LNCAP (cell line): ENCODE measurements at regions not wholly inside any gene's neighbourhood (a gene's known extent, or its start where the extent isn't known, plus 50 kb on each side); places are given as distances from the start of the nearest gene placed in this dataset.

Experiments used
- CTCF ChIP-seq: fragments of 450-650 bp; IDR thresholded peaks from 2 replicates; pipeline ENCODE4 v1.5.1; 2017; ENCODE audit warnings: mild to moderate bottlenecking

GRCh38 chr4:12270546-12270945 is 841.9 kb upstream of the HS3ST1 start:
- no peak for TF ChIP-seq CTCF

- no peak for TF ChIP-seq CTCF
Measured at GRCh38 chr4:12265554-12265953, 836.9 kb upstream of the HS3ST1 start.

- TF ChIP-seq CTCF: no peak
Measured at GRCh38 chr4:12260453-12260852, 831.8 kb upstream of the HS3ST1 start.

GRCh38 chr4:12244973-12245372 is 816.3 kb upstream of the HS3ST1 start:
- TF ChIP-seq CTCF: no peak

GRCh38 chr4:12242354-12242753 is 813.7 kb upstream of the HS3ST1 start:
- TF ChIP-seq CTCF: no peak

GRCh38 chr4:12239897-12240636 is 811.4 kb upstream of the HS3ST1 start:
- TF ChIP-seq CTCF: no peak

- TF ChIP-seq CTCF: no peak
Measured at GRCh38 chr4:12231098-12231497, 802.4 kb upstream of the HS3ST1 start.

GRCh38 chr4:12221031-12221430 is 792.3 kb upstream of the HS3ST1 start:
- no peak for TF ChIP-seq CTCF
